GM21447 (cell line): ENCODE measurements at regions not wholly inside any gene's neighbourhood (a gene's known extent, or its start where the extent isn't known, plus 50 kb on each side); places are given as distances from the start of the nearest gene placed in this dataset.
"Not testable (repeated sequence)": the region's sequence is repeated elsewhere in the genome, so short reads cannot be mapped to it uniquely, and the experiment has no call there.

Experiments
- ATAC-seq: cut with Tn5 transposase; IDR thresholded peaks from one replicate; pipeline ENCODE4 v1.9.1; 2021; ENCODE audit not compliant: unreplicated experiment

GRCh38 chr4:106529348-106530023 is 160.9 kb upstream of the GIMD1 start:
- no peak for ATAC-seq

- ATAC-seq = no peak
These were observed 158.7 kb upstream of the GIMD1 start for GRCh38 chr4:106527316-106527715.

DNA sequence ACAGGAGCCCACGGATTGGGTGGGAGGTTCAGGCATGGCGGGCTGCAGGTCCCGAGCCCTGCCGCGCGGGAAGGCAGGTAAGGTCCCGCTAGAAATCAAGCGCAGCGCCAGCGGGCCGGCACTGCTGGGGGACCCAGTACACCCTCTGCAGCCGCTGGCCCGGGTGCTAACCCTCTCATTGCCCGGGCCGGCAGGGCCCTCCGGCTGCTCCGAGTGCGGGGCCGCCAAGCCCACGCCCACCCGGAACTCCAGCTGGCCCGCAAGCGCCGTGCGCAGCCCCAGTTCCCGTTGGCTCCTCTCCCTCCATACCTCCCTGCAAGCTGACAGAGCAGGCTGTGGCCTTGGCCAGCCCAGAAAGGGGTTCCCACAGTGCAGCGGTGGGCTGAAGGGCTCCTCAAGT is 156.8 kb upstream of the GIMD1 start:
- ATAC-seq = not testable (repeated sequence)

GRCh38 chr4:106524772-106525171 is 156.2 kb upstream of the GIMD1 start:
- not testable (repeated sequence) for ATAC-seq

DNA sequence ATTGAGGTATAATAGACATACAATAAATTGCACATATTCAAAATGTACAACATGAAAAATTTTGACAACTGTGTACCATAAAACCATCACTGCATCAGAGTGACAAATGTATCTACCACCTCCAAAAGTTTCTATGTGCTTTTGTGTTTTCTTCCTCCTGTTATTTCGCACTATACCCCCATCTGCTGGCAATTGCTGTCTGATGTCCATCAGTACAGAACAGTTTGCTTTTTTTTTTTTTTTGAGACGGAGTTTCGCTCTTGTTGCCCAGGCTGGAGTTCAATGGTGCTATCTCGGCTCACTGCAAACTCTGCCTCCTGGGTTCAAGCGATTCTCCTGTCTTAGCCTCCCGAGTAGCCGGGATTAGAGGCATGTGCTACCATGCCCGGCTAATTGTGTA is 154.3 kb upstream of the GIMD1 start:
- ATAC-seq = no peak

DNA sequence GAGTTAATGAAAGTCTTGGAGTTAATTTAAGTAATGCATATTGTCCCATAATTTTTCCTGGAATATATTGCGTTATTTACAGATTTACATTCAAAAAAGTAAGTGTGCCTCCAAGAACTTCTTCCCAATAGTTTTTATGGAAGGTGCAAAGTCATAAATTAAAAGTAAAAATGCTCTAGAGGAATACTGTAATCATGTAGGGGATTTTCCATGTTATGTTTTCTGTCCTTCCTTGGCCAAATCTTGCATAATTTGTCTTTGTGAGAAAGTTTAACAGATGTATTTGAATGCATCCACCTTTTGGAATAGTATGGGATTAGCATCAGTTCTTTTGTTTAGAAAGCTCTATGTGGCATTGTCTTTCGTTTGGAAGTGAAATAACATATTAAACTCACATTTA is 144.1 kb upstream of the GIMD1 start:
- ATAC-seq = no peak

GRCh38 chr4:106507440-106507839 is 138.9 kb upstream of the GIMD1 start:
- no peak for ATAC-seq

DNA sequence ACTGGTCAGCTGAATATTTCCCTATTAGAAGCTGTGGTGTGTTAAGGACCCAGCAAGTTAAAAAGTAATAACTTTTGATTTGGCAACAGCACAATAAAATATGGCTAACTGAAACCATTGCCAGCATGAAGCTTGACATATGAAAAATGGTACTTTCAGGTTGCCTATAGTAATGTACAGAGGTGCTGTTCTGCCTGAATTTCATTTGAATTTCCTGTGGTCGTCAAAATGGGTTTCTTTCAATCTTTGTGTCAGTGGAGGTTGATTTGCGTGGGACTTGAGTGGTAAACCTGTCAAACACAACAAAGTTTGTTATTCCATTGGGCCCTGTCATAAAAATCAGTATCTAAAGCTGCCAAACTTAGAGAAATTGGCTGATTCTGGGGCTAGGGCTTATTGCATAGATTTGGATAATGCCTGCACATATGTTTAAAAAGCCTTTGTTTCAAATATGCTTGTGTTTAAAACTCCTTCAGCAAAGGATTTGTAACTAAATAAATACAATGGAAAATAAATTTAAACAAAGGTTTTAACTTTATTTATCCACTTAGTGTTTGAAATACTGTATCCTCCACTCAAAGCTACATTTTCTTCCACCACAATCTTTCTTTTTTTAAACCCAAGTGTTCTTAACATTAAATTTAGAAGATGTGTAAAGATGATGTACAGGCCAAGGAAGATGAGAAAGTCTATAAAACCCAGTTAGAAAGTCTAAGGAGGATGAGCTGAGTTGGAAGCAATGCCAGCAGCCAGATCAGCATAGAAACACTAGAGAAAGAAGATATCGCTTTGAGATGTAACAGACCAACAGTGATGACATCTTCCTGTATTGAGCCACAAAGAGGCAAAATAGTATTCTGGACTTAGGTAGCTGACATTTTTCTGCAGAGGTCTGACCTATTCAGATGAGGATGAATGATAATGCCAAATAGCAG is 134.8 kb upstream of the GIMD1 start:
- no peak for ATAC-seq

GRCh38 chr4:106502106-106502699 is 133.6 kb upstream of the GIMD1 start:
- peak; percentile 87 for ATAC-seq

GRCh38 chr4:106497271-106497670 is 128.7 kb upstream of the GIMD1 start:
- no peak for ATAC-seq

DNA sequence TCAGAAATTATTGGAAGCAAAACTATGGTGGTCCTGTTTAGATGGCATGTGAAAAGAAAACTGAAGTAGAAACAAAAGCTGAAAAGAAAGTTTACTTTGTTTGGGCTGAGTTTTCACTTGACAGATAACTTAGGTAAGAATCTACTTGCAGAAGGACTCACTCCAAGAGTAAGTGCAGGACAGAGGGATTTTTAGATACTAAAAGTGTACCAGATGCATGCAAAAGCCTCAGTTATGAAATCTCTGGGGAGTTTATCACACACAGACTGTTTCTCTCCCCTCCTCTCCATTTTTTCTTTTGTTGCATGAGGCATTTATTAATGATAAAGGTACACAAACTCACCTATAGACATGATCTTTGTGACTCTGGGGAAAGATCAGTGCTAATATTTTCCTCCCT is 127.5 kb upstream of the GIMD1 start:
- ATAC-seq = no peak

GRCh38 chr4:106495476-106495875 is 126.9 kb upstream of the GIMD1 start:
- ATAC-seq = no peak

GRCh38 chr4:106494066-106494465 is 125.5 kb upstream of the GIMD1 start:
- ATAC-seq = no peak

DNA sequence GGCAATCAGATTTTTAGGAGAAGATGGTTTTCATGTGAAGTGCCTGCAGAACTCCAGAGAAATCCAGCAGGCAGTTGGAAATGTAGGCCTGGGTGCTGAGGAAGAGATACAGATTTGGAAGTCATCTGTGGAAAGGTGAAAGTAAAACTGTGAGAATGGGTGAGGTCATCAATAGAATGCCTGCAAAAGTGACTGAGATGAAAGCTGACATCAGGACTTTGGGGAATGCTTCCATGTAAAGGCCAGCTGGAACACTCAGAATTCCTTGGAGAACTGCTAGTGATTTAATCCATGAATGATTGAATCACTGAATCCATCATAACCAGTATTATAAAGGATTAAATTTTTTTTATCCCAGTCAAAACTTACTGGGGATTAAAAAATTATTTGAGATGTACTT is 124.5 kb upstream of the GIMD1 start:
- no peak for ATAC-seq

DNA sequence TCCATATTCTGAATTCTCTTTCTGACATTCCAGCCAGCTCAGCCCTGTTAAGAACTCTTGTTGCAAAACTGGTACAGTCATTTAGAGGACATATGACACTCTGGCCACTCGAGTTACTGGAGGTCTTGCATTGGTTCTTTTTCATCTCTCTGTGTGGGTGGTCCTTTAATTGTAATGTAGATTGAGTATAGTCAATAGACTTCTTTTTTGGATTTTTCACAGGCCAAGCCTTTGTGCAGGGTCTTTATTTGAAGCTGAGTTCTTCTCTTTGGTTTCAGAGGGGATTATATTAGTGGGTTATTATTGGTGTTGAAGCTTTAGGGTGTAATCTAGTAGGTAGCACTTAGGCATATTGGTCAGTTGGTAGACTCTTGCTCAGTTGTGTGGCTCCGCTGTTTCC is 118.0 kb upstream of the GIMD1 start:
- no peak for ATAC-seq

- no peak for ATAC-seq
These were observed 113.2 kb upstream of the GIMD1 start for GRCh38 chr4:106481801-106482200.

GRCh38 chr4:106478152-106478551 is 109.6 kb upstream of the GIMD1 start:
- ATAC-seq = no peak

DNA sequence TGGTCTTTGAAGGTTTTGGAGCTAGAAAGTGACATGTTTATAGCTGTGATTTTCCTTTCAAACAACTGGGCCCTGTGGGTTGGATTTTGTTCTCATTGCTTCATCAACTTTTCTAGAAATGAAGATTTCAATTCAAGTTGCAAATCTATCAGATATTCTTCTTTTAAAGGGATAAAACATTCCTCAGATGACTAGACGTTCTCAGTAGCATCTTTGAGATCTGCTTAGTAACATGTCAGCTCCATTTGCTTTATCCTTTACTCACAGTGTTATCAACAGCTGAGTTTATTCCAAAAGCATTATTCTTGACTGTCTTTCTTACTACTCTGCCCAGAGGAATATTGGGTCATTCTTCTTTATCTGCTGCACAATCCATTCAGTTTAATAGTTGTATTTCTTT is 108.2 kb upstream of the GIMD1 start:
- no peak for ATAC-seq

DNA sequence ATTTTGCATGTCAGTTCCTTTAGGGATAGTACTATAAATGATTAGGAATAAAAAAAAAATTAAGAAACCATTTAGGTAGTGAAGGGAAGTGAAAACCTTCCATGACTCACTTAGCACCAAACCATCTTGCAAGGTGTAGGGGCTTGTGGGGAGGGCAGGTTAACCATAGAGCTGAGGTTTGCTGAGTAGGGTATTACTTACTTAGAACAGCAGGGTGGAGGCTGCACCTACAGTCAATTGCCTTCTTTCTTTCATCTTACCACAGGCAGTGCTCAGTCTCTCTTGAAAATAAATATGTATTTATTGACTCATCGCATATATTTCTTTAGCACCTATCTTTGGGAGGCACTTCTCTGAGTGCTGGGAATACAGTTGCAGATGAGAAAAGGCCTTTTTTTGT is 104.9 kb upstream of the GIMD1 start:
- ATAC-seq = no peak

DNA sequence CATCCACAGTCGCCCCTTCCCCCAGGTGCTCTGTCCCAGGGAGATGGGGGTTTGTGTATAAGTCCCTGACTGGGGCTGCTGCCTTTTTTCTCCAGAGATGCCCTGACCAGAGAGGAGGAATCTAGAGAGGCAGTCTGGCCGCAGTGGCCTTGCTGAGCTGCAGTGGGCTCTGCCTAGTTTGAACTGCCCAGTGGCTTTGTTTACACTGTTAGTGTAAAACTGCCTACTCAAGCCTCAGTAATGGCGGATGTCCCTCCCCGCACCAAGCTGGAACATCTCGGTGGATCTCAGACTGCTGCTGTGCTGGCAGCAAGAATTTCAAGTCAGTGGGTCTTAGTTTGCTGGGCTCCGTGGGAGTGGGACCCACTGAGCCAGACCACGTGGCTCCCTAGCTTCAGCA is 102.6 kb upstream of the GIMD1 start:
- ATAC-seq = no peak

DNA sequence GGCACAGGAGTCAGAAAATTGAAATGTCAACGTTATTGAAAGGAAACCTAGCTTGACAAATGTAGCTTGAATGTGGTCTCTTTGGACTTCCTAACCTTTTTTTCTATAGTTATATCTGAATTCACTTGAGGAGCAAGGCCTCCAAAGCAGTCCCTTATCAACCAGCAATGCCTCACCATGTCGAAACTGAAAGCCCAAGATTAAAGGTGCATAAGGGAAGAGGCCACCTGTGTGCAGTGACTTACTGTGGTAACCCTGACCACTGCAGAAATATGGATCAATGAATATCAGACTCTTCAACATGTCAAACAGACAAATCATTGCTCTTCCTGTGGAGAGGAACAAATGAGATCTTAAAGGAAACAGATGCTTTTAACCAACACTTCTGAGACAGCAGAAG is 95.0 kb upstream of the GIMD1 start:
- ATAC-seq = no peak

DNA sequence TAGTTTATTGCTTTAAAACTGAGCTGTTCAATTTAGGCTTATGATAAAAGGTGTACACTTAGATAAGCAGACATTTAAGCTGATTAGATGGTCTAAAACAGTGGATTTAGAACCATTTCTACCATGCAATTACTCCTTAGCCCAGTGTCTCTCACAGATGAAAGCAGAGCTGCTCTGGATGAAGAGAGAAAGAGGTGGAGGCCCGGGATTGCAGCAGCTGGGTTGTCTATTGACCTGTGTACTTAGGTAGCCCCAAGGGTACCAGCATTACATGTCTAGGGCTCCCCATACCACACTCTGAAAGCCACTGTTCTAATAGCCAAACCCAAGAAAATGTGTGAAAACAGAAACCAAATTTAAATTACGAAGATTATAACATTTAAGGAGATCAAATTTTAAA is 86.0 kb upstream of the GIMD1 start:
- no peak for ATAC-seq
